Chondrocyte (in vitro differentiated cells): ENCODE measurements at regions not wholly inside any gene's neighbourhood (a gene's known extent, or its start where the extent isn't known, plus 50 kb on each side); places are given as distances from the start of the nearest gene placed in this dataset.
"Not testable (repeated sequence)": the region's sequence is repeated elsewhere in the genome, so short reads cannot be mapped to it uniquely, and the experiment has no call there.

ENCODE experiments used
- DNase-seq: peaks from one replicate; pipeline ENCODE4 v3.0.0; 2021; ENCODE audit warnings: mixed read lengths, low spot score
- H3K27ac Mint-ChIP-seq: one replicate; pipeline ENCODE4 v1.8.0; 2021; ENCODE audit warnings: mild to moderate bottlenecking, moderate library complexity, mixed read lengths; ENCODE audit not compliant: unreplicated experiment
- H3K27me3 Mint-ChIP-seq: 2 replicates; pipeline ENCODE4 v1.8.0; 2021; ENCODE audit warnings: low read depth, mixed read lengths
- H3K36me3 Mint-ChIP-seq: 2 replicates; pipeline ENCODE4 v1.8.0; 2021; ENCODE audit warnings: low read depth, mixed read lengths
- H3K4me1 Mint-ChIP-seq: 2 replicates; pipeline ENCODE4 v1.8.0; 2021; ENCODE audit warnings: low read depth, mild to moderate bottlenecking, mixed read lengths
- H3K4me3 Mint-ChIP-seq: one replicate; pipeline ENCODE4 v1.8.0; 2021; ENCODE audit warnings: mild to moderate bottlenecking, moderate library complexity, mixed read lengths; ENCODE audit not compliant: unreplicated experiment
- H3K9me3 Mint-ChIP-seq: 2 replicates; pipeline ENCODE4 v1.8.0; 2021; ENCODE audit warnings: low read depth, mixed read lengths
- TF ChIP-seq, protein P1 (sequence below): fragments of 200-600 bp; sonication (generic); IDR thresholded peaks from 2 replicates; pipeline ENCODE4 v1.5.0; 2021; ENCODE audit warnings: antibody characterized with exemption, mild to moderate bottlenecking, moderate library complexity

GRCh38 chr12:83432176-83432719, 745.5 kb downstream of the TMTC2 start:
- Mint-ChIP-seq H3K4me3 (no peak overlapping the region), H3K9me3 (peaks cover 28% of the 10 kb centered on the region), H3K27ac (no peak overlapping the region), H3K27me3 (no peaks in the 10 kb centered on the region), H3K4me1 (no peaks in the 10 kb centered on the region), H3K36me3 (no peaks in the 10 kb centered on the region)
- TF ChIP-seq, protein P1, sequence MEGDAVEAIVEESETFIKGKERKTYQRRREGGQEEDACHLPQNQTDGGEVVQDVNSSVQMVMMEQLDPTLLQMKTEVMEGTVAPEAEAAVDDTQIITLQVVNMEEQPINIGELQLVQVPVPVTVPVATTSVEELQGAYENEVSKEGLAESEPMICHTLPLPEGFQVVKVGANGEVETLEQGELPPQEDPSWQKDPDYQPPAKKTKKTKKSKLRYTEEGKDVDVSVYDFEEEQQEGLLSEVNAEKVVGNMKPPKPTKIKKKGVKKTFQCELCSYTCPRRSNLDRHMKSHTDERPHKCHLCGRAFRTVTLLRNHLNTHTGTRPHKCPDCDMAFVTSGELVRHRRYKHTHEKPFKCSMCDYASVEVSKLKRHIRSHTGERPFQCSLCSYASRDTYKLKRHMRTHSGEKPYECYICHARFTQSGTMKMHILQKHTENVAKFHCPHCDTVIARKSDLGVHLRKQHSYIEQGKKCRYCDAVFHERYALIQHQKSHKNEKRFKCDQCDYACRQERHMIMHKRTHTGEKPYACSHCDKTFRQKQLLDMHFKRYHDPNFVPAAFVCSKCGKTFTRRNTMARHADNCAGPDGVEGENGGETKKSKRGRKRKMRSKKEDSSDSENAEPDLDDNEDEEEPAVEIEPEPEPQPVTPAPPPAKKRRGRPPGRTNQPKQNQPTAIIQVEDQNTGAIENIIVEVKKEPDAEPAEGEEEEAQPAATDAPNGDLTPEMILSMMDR: no peak
- peak; percentile 33 for DNase-seq

DNA sequence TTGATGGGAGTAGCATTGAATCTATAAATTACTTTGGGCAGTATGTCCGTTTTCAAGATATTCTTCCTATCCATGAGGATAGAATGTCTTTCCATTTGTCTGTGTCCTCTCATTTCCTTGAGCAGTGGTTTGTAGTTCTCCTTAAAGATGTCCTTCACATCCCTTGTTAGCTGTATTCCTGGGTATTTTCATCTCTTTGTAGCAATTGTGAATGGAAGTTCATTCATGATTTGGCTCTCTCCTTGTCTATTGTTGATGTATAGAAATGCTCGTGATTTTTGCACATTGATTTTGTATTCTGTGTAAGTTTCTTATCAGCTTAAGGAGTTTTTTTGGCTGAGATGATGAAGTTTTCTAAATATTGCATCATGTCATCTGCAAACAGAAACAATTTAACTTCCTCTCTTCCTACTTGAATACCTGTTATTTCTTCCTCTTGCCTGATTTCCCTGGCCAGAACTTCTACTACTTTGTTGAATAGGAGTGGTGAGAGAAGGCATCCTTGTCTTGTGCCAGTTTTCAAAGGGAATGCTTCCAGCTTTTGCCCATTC, 741.0 kb downstream of the TMTC2 start:
- DNase-seq, H3K4me1 Mint-ChIP-seq, H3K27me3 Mint-ChIP-seq, H3K4me3 Mint-ChIP-seq, H3K36me3 Mint-ChIP-seq, H3K27ac Mint-ChIP-seq: not testable (repeated sequence)
- H3K9me3 Mint-ChIP-seq: peaks cover 31% of the 10 kb centered on the region

DNA sequence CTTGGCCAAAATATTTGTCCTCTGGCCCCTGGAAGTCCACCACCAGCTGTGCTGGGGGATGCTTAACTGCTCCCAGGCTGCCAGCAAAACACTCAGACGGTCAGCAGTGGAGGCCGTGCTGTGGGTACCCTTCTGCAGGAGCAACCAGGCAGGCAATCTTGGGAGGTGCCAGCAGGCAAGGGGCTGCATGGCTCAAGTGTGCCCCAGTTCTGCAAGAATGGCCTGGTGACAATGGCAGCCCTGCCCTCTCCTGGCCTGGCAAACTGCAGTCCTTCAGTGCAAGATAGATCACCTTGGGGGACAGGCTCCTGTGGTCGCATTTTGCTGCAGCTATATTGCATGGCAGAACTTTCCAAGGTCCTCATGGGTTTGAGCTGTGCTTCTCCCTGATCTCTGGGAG, 728.3 kb downstream of the TMTC2 start:
- TF ChIP-seq, protein P1: no peak
- DNase-seq: peak; percentile 57
- no peaks in the 10 kb centered on the region for H3K4me1 Mint-ChIP-seq
- H3K4me3 Mint-ChIP-seq: no peak overlapping the region
- H3K9me3 Mint-ChIP-seq: no peaks in the 10 kb centered on the region
- no peak overlapping the region for H3K27ac Mint-ChIP-seq
- H3K36me3 Mint-ChIP-seq: no peaks in the 10 kb centered on the region
- no peaks in the 10 kb centered on the region for H3K27me3 Mint-ChIP-seq

DNA sequence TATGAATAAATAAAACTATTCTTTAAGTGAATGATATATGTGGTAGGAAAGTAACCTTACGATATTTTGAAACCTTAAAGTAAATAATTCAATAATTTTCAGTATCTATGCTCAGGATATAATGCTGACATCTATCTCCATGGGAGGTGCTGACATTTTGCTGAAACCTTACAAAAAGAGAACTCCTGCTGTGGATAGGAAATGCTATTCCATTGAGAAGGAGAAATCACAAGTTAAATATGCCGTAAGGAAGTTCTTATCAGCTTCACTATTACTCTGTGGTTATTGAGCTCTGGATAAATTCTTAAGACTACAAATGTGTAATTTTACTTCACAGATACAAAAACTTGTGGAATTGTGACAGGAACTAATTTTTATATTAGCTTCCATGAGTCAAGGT, 722.1 kb downstream of the TMTC2 start:
- no peaks in the 10 kb centered on the region for H3K27me3 Mint-ChIP-seq
- H3K9me3 Mint-ChIP-seq: no peaks in the 10 kb centered on the region
- no peaks in the 10 kb centered on the region for H3K36me3 Mint-ChIP-seq
- no peak for DNase-seq
- H3K4me1 Mint-ChIP-seq: no peaks in the 10 kb centered on the region
- H3K27ac Mint-ChIP-seq: no peak overlapping the region
- no peak overlapping the region for H3K4me3 Mint-ChIP-seq
- TF ChIP-seq, protein P1: no peak

GRCh38 chr12:83408146-83408545, 721.4 kb downstream of the TMTC2 start:
- no peaks in the 10 kb centered on the region for H3K9me3 Mint-ChIP-seq
- H3K36me3 Mint-ChIP-seq: no peaks in the 10 kb centered on the region
- H3K27ac Mint-ChIP-seq: no peak overlapping the region
- H3K4me1 Mint-ChIP-seq: no peaks in the 10 kb centered on the region
- no peak for DNase-seq
- H3K4me3 Mint-ChIP-seq: no peak overlapping the region
- TF ChIP-seq, protein P1: no peak
- H3K27me3 Mint-ChIP-seq: no peaks in the 10 kb centered on the region

- Mint-ChIP-seq H3K4me1 (no peaks in the 10 kb centered on the region), H3K27me3 (no peaks in the 10 kb centered on the region), H3K36me3 (no peaks in the 10 kb centered on the region), H3K4me3 (no peak overlapping the region), H3K9me3 (no peaks in the 10 kb centered on the region), H3K27ac (no peak overlapping the region)
- no peak for DNase-seq
- TF ChIP-seq, protein P1: no peak
These were observed 717.8 kb downstream of the TMTC2 start for GRCh38 chr12:83404521-83404920.
